ENCODE measurements at regions not wholly inside any gene's neighbourhood (a gene's known extent, or its start where the extent isn't known, plus 50 kb on each side); places are given as distances from the start of the nearest gene placed in this dataset.

- TF ChIP-seq CTCF (IDR thresholded peaks at IDR 0.05) (no peak), ZFX (IDR thresholded peaks at IDR 0.05; ENCODE audit: borderline replicate concordance) (no peak)
These were observed 618.7 kb upstream of the BRINP3 start for GRCh38 chr1:191096405-191096804.

Measured in 22Rv1 (cell line).